Neural cell (in vitro differentiated cells): ENCODE measurements at regions not wholly inside any gene's neighbourhood (a gene's known extent, or its start where the extent isn't known, plus 50 kb on each side); places are given as distances from the start of the nearest gene placed in this dataset.

Experiments used
- H2AFZ ChIP-seq: fragments of 200-600, 300-800 bp; sonication (generic), shearing (Covaris generic); 2 replicates; pipeline ENCODE4 v1.6.0; 2014; ENCODE audit warnings: low read depth, mild to moderate bottlenecking, antibody characterized with exemption, low read length, moderate library complexity
- H3F3A ChIP-seq: fragments of 200-600 bp; shearing (Covaris generic); 2 replicates; pipeline ENCODE4 v1.6.1; 2016; ENCODE audit warnings: mild to moderate bottlenecking, moderate library complexity, mixed read lengths, antibody characterized with exemption, low read length; ENCODE audit not compliant: insufficient read depth, poor library complexity, severe bottlenecking
- H3K27ac ChIP-seq: fragments of 200-600, 300-800 bp; sonication (generic), shearing (Covaris generic); 2 replicates; pipeline ENCODE4 v1.5.1; 2014; ENCODE audit warnings: mild to moderate bottlenecking, low read length, moderate library complexity
- H3K27me3 ChIP-seq: fragments of 300-800, 200-600 bp; sonication (generic), shearing (Covaris generic); 2 replicates; pipeline ENCODE4 v1.6.0; 2014; ENCODE audit warnings: mild to moderate bottlenecking, low read depth, low read length, moderate library complexity; ENCODE audit not compliant: insufficient read depth
- H3K36me3 ChIP-seq: fragments of 300-800, 200-600 bp; sonication (generic), shearing (Covaris generic); 2 replicates; pipeline ENCODE4 v1.5.1; 2014; ENCODE audit warnings: mild to moderate bottlenecking, antibody characterized with exemption, low read length, moderate library complexity; ENCODE audit not compliant: insufficient read depth
- H3K4me2 ChIP-seq: fragments of 300-800, 200-600 bp; sonication (generic), shearing (Covaris generic); 2 replicates; pipeline ENCODE4 v1.6.0; 2014; ENCODE audit warnings: mild to moderate bottlenecking, low read length
- H3K4me3 ChIP-seq: fragments of 300-800, 200-600 bp; sonication (generic), shearing (Covaris generic); 2 replicates; pipeline ENCODE4 v1.5.1; 2014; ENCODE audit warnings: mild to moderate bottlenecking, low read length, moderate library complexity
- H3K79me2 ChIP-seq: fragments of 200-600 bp; shearing (Covaris generic); replicated peaks from 2 replicates; pipeline ENCODE4 v1.6.0; 2014; ENCODE audit warnings: mild to moderate bottlenecking, low read length, moderate library complexity; ENCODE audit not compliant: insufficient read depth
- H3K9ac ChIP-seq: fragments of 300-800, 200-600 bp; sonication (generic), shearing (Covaris generic); 2 replicates; pipeline ENCODE4 v1.6.1; 2016; ENCODE audit warnings: mild to moderate bottlenecking, low read length, mixed read lengths
- H3K9me2 ChIP-seq: fragments of 200-600 bp; shearing (Covaris generic); 2 replicates; pipeline ENCODE4 v1.6.1; 2016; ENCODE audit warnings: mild to moderate bottlenecking, low read length, mixed read lengths; ENCODE audit not compliant: insufficient read depth
- H3K9me3 ChIP-seq: fragments of 200-600, 300-800 bp; sonication (generic), shearing (Covaris generic); 2 replicates; pipeline ENCODE4 v1.6.1; 2016; ENCODE audit warnings: mild to moderate bottlenecking, mixed run types, low read length, moderate library complexity, mixed read lengths
- H4K20me1 ChIP-seq: fragments of 200-600 bp; shearing (Covaris generic); 2 replicates; pipeline ENCODE4 v1.6.1; 2016; ENCODE audit warnings: mild to moderate bottlenecking, mixed run types; ENCODE audit not compliant: insufficient read depth
- EP300 ChIP-seq: fragments of 450-650 bp; conservative IDR thresholded peaks from 2 replicates; pipeline ENCODE4 v1.6.1; 2014; ENCODE audit warnings: antibody characterized with exemption, mild to moderate bottlenecking, moderate library complexity; ENCODE audit not compliant: poor library complexity, severe bottlenecking
- EZH2 ChIP-seq: fragments of 200-600, 300-800 bp; shearing (Covaris generic), sonication (generic); IDR thresholded peaks from 2 replicates; pipeline ENCODE4 v1.6.1; 2014; ENCODE audit warnings: antibody characterized with exemption, low read length, borderline replicate concordance, mild to moderate bottlenecking; ENCODE audit not compliant: insufficient read depth, poor library complexity, severe bottlenecking
- MXI1 ChIP-seq: fragments of 450-650 bp; conservative IDR thresholded peaks from 2 replicates; pipeline ENCODE4 v1.6.1; 2014; ENCODE audit warnings: antibody characterized with exemption, mild to moderate bottlenecking; ENCODE audit not compliant: poor library complexity, severe bottlenecking
- POLR2AphosphoS5 ChIP-seq: IDR thresholded peaks from 2 replicates; pipeline ENCODE4 v1.6.1; 2012
- RAD21 ChIP-seq: fragments of 450-650 bp; conservative IDR thresholded peaks from 2 replicates; pipeline ENCODE4 v1.6.1; 2014; ENCODE audit warnings: antibody characterized with exemption, mild to moderate bottlenecking, moderate library complexity
- SMC3 ChIP-seq: fragments of 450-650 bp; conservative IDR thresholded peaks from 2 replicates; pipeline ENCODE4 v1.6.1; 2014; ENCODE audit warnings: antibody characterized with exemption, mild to moderate bottlenecking, moderate library complexity; ENCODE audit not compliant: poor library complexity
- TAF1 ChIP-seq: IDR thresholded peaks from 2 replicates; pipeline ENCODE4 v1.6.1; 2012; ENCODE audit warnings: low read depth
- TF ChIP-seq, protein P1 (sequence below): IDR thresholded peaks from 2 replicates; pipeline ENCODE4 v1.6.1; 2012; ENCODE audit warnings: borderline replicate concordance
- TF ChIP-seq, protein P2 (sequence below): fragments of 450-650 bp; IDR thresholded peaks from 2 replicates; pipeline ENCODE4 v1.5.1; 2014; ENCODE audit warnings: antibody characterized with exemption, mild to moderate bottlenecking, moderate library complexity; ENCODE audit not compliant: poor library complexity, severe bottlenecking

DNA sequence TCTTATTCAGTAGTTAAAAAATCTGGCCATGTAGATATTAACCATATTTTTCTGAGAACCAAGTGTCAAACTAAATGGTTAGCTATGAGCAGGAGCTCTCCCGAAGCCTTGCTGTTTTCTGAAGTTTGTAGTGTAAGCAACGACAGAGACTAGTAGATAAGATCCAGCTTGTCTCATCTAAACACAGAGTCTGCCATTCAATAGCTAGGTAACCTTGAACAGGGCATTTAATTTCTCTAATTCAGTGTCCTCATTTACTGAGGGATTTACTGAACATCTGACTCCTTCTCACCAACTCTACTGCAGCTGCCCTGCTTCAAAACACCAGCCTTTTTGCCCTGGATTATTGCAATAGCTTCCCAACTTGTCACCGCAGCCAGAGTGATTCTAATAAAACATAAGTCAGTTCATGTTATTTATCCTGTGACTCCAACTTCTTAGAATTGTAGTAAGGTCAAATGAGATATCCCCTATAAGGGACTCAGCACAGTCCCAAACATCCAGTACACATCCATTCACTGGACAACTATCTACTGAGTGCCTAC, 337.0 kb downstream of the PLK2 start:
- Histone ChIP-seq H3F3A (peaks cover 5% of the 10 kb centered on the region), H3K4me2 (peak overlapping the region; percentile 46), H3K27ac (peak overlapping the region; percentile 91), H2AFZ (no peak overlapping the region), H3K79me2 (no peaks in the 10 kb centered on the region), H4K20me1 (no peaks in the 10 kb centered on the region), H3K27me3 (no peaks in the 10 kb centered on the region), H3K9ac (peak overlapping the region; percentile 54), H3K9me2 (no peaks in the 10 kb centered on the region), H3K9me3 (no peaks in the 10 kb centered on the region), H3K36me3 (no peaks in the 10 kb centered on the region), H3K4me3 (no peak overlapping the region)
- TF ChIP-seq EZH2 (no peak), RAD21 (no peak)
- TF ChIP-seq, protein P1, sequence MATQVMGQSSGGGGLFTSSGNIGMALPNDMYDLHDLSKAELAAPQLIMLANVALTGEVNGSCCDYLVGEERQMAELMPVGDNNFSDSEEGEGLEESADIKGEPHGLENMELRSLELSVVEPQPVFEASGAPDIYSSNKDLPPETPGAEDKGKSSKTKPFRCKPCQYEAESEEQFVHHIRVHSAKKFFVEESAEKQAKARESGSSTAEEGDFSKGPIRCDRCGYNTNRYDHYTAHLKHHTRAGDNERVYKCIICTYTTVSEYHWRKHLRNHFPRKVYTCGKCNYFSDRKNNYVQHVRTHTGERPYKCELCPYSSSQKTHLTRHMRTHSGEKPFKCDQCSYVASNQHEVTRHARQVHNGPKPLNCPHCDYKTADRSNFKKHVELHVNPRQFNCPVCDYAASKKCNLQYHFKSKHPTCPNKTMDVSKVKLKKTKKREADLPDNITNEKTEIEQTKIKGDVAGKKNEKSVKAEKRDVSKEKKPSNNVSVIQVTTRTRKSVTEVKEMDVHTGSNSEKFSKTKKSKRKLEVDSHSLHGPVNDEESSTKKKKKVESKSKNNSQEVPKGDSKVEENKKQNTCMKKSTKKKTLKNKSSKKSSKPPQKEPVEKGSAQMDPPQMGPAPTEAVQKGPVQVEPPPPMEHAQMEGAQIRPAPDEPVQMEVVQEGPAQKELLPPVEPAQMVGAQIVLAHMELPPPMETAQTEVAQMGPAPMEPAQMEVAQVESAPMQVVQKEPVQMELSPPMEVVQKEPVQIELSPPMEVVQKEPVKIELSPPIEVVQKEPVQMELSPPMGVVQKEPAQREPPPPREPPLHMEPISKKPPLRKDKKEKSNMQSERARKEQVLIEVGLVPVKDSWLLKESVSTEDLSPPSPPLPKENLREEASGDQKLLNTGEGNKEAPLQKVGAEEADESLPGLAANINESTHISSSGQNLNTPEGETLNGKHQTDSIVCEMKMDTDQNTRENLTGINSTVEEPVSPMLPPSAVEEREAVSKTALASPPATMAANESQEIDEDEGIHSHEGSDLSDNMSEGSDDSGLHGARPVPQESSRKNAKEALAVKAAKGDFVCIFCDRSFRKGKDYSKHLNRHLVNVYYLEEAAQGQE: no peak

DNA sequence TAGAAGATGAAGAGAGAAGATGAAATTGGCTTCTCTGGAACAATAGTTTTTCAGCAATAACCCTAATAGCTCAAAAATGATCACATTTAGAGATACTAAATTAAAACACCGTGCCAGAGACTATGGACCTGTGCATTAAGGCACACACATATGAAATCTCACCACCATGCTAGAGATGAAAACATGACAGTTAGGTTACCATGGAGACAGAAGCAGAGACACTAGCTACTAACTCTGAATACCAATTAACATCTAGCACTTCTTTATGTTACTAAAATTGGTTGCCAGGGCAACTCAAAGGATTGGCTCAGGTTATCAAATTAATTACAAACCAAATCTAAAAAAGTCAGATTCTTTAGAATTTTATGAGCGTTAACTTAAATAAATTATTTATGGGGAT, 337.7 kb downstream of the PLK2 start:
- Histone ChIP-seq H3K36me3 (no peaks in the 10 kb centered on the region), H3F3A (peaks cover 5% of the 10 kb centered on the region), H3K27me3 (no peaks in the 10 kb centered on the region), H3K9me2 (no peaks in the 10 kb centered on the region), H3K27ac (peak overlapping the region; percentile 91), H4K20me1 (no peaks in the 10 kb centered on the region), H2AFZ (peak overlapping the region; percentile 6), H3K4me2 (peak overlapping the region; percentile 46), H3K79me2 (no peaks in the 10 kb centered on the region), H3K9ac (peak overlapping the region; percentile 54), H3K4me3 (peak overlapping the region; percentile 50), H3K9me3 (no peaks in the 10 kb centered on the region)
- TF ChIP-seq RAD21: no peak
- peak; percentile 80 for TF ChIP-seq EP300
- TF ChIP-seq, protein P1: no peak
- TF ChIP-seq SMC3: no peak
- peak; percentile 55 for TF ChIP-seq POLR2AphosphoS5
- no peak for TF ChIP-seq TAF1
- TF ChIP-seq, protein P2, sequence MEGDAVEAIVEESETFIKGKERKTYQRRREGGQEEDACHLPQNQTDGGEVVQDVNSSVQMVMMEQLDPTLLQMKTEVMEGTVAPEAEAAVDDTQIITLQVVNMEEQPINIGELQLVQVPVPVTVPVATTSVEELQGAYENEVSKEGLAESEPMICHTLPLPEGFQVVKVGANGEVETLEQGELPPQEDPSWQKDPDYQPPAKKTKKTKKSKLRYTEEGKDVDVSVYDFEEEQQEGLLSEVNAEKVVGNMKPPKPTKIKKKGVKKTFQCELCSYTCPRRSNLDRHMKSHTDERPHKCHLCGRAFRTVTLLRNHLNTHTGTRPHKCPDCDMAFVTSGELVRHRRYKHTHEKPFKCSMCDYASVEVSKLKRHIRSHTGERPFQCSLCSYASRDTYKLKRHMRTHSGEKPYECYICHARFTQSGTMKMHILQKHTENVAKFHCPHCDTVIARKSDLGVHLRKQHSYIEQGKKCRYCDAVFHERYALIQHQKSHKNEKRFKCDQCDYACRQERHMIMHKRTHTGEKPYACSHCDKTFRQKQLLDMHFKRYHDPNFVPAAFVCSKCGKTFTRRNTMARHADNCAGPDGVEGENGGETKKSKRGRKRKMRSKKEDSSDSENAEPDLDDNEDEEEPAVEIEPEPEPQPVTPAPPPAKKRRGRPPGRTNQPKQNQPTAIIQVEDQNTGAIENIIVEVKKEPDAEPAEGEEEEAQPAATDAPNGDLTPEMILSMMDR: no peak
- peak; percentile 20 for TF ChIP-seq MXI1
